Bone marrow (tissue), 2 donors: ENCODE measurements at regions not wholly inside any gene's neighbourhood (a gene's known extent, or its start where the extent isn't known, plus 50 kb on each side); places are given as distances from the start of the nearest gene placed in this dataset.
"Not testable (repeated sequence)": the region's sequence is repeated elsewhere in the genome, so short reads cannot be mapped to it uniquely, and the experiment has no call there.

ENCODE experiments used
- DNase-seq, 2 donors: peaks; one replicate each; lab custom pipeline; 2025; lab: John Stamatoyannopoulos, UW

DNA sequence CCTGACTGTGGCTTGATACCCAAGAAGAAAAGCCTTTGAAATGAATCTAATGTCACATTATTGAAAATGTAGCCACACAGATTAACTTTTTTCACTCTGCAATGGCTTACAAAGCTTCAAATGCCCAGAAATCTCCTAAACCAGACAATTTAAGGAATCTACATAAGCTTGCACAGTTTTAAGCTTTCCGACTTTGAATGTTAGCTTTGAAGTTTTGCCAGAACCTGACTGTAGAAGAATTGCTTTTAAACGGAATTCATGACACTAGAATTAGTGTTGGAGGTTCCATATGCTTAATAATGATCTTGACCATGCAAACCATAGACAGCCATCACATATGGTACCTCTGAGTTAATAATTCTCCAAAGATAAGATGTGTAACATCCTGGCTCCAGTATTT, 798.5 kb upstream of the EPHA7 start:
- no peak for DNase-seq

DNA sequence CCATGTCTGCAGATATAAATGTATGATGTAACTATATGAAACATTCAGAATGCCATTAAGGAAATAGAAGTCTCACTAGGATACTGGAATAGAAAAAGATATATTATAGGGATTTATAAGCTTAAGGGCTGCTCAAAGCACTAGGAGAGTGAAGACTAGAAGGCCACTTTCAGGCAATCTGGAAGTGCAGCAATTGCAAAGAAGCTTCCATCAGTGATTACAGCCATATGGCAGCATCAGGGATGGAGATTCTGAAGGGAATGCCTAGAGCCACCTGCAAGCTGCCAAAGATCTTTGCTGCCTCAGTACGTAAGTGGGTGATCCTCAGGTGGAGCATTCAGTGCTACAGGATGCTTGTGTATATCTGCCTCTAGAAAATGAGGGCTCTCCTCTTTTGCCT, 796.2 kb upstream of the EPHA7 start:
- no peak for DNase-seq

DNA sequence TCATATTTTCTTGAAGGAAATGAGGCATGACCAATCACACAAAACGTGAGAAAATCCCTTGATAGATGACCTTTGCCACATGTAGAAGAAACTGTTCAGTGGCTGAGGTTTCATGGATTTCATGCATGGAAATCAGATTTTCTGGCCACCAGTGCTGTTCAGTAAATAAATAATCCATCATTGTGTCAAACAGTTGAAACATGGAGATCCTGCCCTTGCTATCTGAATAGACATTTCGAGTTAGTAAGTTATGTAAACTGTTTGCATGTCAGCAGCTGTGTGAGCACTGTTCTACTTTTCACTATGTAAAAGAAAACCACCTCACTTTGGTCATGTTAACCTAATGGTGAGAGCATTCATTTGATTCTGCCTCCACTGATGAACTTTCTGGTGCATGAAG, 793.9 kb upstream of the EPHA7 start:
- no peak for DNase-seq

DNA sequence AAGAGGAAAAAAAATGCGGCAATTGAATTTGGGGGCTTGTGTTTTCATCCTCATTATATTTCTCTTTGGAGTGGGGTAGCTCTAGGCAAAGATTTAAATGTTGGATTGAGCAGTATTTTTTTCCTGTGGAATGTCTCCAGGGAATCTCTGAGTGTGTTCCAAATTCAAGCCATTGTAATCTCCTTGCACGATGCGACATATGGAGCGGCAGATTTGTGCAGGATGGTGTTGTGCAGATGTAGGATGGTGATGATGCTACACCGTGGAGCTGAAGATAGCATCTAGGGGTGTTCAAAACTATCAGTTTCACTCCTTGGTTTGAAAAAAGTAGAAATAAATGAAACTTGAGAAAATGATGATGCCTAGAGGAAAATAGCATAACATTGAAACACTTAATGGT, 777.5 kb upstream of the EPHA7 start:
- DNase-seq, result no peak

DNA sequence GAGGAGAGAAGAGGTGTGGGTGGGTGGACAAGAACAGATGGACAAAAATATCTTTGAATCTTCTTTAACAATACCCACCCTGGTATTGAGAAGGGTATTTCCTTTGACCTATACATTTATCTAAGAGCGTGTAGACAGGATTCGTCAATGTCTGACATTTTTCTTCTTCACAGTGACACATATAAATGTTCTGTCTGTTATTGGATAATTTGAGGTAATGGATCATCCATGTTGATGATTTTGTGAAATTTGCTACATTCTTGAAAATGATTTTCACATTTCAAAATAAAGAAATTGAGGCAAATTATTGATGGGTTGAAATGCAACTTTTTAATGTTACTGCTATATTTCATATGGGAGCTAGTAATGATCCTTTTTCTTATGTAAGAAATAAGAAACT, 770.7 kb upstream of the EPHA7 start:
- DNase-seq, result no peak

DNA sequence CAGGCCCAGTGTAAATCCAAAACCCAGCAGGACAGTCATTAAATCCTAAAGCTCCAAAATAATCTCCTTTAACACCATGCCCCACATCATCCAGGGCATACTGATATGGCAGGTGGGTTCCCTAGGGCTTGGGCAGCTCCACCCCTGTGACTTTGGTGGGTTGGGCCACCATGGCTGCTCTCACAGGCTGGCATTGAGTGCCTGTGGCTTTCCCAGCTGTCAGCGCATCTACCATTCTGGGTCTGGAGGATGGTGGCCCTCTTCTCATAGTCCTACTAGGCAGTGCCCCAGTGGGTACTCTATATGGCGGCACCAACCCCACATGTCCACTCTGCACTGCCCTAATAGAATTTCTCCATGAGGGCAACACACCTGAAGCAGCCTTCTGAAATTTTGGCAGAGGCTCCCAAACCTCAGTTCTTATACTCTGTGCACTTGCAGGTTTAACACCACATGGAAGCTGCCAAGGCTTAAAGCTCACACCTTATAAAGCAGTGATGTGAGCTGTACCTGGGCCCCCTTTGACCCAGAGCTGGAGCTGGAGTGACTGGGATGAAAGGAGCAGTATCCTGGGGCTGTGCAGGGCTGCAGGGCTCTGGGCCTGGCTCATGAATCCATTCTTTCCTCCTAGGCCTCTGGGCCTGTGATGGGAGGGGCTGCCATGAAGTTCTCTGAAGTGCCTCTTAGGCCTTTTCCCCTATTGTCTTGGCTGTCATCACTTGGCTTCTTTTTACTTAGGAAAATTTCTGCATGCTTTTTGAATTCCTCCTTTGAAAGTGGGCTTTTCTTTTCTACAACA, 765.5 kb upstream of the EPHA7 start:
- DNase-seq, result no peak

DNA sequence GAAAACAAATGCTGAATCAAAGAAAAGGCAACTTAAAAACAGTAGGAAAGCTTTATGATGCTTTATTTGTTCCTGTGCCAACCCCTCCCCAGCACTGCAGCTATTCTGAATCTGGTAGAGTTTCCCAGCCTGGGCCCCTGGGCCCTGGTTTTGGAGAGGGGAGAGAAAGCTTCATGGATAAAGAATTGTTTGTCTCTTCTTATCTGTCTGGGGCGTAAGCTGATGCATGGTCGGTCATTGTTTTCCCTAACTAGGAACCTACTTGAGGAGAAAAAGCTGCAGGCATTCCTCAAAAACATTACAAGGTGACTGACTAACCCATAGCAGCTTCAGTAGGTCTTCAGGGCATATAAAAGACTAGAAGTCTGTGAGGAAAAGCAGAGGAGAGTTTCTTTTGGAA, 758.1 kb upstream of the EPHA7 start:
- no peak for DNase-seq

DNA sequence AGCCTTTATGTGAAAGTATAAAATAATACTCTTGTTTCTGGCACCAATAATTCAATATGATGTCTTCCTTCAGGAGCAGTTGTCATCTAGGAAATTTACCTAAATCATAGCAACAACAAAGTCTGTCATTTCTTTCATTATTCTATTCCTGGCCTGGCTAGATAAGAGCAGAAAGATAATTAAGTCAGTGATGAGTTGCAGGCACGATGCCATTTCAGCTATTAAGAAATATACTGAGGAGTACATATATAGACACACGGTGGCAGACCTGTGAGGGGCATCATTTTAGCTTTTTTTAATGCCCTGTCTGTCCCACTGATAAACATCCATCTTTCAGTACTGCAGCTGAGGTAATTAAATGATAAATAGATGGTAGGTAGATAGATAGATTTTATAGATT, 756.1 kb upstream of the EPHA7 start:
- DNase-seq, result no peak

DNA sequence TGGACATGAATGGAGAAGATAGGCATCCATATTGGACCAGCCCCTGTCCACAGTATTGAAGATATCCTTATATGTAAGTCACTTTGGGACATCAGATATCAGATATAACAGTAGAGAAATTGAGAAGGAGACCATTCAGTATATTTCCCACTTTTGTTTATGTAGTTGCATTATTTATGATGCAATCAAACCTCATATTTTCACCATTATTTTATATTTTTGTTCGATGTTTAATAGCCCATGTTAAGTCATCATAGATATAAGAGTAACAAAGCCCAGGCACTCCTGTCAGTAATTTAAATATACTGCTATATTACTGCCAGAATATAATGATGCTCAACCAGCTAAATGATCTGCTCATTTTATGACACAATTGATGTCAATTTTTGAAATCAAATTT, 744.5 kb upstream of the EPHA7 start:
- DNase-seq, result no peak

DNA sequence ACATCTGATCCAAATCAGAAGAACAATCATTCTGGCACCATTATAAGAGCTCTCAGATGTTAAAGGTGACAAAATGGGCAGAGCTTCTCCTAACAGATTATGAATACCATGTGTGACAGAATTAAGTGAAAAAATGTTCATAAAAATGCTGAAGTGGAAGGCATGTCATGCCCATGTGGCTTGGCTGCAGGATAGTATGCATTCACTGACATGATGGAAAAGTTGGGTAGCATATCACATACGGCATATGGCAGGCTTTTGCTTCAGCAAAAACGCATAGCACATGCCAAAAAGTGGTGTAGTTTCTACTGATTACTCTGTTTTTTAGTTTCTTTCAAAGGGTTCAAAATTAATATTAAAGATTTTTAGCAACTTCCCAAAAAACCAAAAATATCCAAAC, 731.5 kb upstream of the EPHA7 start:
- DNase-seq, result no peak

DNA sequence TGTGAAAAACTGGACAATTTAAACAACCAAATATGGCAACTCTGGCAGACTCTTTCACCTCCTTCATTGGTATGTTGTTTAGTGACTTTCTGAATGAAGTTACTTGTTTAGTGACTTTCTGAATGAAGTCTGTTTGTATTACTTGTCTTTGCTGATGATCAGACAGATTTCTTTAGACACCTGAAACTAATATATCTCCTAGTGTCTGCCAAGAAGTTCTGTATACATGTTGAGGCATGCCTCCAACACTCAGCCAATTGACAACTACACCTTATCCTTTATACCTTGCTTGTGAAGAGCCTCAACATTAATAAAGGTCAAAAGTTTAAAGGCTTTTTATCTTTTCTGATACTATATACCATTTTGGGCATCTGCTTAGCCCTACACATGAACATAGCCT, 725.4 kb upstream of the EPHA7 start:
- no peak for DNase-seq

DNA sequence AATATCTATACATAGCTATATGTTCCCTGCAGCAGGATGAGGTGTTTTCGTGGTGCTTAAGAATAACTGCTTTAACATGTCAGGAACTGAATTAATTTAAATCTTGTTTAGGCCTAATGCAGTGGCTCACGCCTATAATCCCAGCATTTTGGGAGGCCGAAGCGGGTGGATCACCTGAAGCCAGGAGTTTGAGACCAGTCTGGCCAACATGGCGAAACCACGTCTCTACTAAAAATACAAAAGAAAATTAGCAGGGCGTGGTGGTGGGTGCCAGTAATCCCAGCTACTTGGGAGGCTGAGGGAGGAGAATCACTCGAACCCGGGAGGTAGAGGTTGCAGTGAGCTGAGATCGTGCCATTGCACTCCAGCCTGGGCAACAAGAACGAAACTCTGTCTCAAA, 717.8 kb upstream of the EPHA7 start:
- DNase-seq, result not testable (repeated sequence)

DNA sequence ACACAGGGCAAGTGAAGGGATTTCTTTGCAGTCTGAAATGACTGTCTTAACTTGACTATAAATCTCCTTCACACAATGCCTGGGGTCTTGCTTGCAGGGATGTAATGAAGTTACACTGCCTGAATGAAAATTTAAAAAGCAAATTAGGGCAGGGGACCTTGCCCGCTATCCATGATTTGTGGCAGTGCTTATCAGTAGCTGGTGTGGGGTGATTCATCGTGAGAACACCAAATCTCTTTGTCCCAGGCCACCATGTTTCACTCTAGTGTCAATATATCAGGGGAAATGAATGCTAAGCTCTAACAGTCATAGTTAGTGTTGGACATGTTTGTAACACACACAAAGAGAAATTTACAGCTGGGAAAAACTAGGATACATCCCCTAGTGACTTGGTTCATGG, 713.7 kb upstream of the EPHA7 start:
- no peak for DNase-seq

DNA sequence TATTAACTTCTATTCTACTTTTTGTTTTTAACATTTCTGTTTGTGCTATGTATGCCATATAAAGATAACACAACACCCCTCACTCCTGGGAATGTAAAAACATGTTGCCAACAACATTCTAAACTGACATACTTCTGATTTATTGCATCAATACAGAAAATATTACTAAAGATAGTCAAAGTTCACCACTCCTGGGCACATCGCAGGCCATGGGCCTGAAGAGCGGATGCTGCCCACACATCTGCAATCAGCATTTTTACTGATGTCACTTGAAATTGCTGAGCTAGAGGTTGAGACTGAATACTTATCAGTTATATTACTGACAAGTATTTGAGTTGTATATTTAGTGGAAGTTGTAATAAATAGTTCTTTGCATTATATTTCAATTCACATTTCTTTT, 711.9 kb upstream of the EPHA7 start:
- no peak for DNase-seq

DNA sequence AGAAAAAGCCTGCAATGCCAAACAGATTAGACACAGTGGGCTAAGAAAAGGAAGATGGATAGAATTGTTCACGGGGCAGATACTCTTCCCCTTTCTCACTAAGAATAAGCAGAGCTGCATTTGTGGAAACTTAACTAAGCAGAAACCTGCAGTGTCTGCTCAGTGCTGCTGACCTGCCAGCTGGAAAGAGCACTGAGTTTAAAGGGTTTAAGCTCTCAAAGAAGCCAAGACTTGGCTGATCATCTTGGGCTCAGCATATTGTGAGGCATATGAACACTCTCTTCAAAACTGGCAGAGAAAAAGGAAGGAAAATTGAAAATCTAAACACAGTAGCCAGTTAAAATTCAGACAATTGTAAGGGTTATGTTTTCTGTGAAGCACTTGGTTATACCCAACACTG, 711.1 kb upstream of the EPHA7 start:
- no peak for DNase-seq

DNA sequence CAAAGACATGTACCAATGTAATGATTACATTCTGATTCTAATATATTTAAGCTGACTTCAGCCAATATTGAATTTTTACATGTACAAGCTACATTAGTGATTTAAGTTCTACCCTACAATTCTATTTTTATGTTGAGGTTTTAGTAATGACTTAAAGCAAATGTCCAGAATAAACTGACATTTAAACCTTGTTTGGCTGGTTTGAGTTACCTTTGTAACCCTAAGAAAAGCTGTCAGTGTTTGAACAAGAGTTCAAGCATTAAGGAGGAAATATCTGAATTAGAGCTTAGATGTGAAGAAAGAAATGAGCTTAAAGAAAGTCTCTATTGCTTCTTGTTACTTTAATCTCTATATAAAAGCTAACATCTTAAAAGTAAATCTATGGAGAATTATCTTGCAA, 710.6 kb upstream of the EPHA7 start:
- no peak for DNase-seq

DNA sequence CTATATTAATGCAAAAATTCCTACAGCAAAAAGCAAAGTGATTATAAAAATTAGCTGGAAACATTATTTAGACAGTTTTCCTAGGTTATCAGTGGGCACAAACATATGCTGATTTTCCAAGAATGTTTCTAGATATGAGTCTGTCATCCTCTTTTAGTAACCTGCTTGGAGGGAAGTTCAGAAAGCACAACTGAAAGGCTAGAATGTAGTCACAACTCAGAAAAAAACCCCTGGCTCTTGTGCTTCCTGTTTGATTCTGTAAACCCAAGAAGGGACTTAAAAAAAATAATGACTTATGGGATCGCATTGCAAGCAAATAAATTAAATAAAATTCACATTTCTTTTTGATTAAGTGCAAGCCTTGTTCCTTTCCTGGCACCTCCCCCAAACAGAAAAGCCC, 708.4 kb upstream of the EPHA7 start:
- no peak for DNase-seq

DNA sequence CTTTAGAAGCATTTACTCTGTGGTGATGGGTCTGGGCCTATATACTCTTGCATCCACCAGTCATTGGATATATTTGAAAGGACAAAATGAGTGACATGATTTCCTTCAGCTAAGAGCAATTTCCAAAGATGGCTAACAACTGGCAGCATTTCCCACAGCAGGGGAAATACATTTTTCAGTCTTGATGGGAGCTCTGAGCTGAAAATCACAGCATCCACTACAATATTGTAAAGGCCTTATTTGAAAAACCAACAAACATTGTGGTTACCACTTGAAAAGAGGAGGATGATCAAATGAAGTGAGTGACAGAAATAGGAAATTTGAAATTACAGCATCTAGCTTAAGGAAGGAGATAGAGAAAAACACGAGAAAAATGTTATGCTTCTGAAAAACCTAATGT, 705.0 kb upstream of the EPHA7 start:
- no peak for DNase-seq

DNA sequence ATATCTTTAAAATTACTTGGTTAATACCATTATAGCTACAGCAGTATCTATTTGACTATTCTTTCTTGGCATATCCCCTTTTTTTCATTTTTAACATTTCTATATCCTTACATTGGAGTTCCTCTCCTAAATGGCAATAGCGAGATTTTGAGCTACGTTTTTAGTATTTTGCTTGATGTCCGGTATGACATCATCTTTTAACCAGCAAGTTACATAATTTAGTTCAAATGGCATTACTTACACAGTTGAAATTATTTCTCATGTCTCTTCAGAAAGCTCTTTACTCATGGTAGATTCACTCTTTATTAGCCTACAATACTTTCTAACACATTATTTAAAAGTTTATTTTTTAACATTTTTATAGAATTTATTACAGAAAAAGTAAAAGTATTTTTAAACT, 701.7 kb upstream of the EPHA7 start:
- DNase-seq, result no peak

DNA sequence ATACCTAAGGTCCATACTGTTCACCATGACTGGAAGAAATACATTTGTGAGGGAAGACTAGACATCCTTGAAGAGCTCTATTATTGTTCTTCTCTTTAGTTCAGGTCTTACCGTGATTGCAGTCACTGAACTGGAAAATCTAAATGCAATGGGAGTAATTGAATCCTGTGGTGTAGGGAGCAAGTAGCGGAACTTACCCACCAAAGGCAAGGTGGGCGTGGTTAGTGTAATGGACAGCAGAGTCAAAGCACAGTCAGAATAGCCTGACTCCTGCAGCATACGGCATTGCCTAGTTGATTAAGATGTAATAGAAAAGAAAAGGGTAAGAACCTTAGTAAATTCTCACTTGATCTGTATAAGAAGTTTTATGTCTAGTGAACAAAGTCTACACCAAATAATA, 679.7 kb upstream of the EPHA7 start:
- DNase-seq, result no peak

DNA sequence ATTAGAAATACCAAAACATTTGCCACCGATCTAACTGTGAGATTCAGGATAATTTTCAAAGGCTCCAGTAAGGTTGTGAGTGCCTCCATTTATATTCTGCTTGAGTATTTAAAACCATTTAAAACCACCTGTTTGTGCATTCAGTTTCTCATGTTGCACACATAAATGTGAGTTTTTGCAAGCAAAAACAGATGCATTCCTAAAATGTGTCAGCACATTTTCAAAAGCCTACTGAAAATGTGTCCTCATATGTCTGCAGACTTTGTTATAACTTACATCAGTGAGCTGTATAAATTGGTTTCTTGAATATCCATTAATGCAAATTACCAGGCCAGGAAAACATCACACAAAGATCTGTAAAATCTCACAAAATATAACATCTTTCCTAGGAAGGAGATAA, 676.6 kb upstream of the EPHA7 start:
- no peak for DNase-seq

DNA sequence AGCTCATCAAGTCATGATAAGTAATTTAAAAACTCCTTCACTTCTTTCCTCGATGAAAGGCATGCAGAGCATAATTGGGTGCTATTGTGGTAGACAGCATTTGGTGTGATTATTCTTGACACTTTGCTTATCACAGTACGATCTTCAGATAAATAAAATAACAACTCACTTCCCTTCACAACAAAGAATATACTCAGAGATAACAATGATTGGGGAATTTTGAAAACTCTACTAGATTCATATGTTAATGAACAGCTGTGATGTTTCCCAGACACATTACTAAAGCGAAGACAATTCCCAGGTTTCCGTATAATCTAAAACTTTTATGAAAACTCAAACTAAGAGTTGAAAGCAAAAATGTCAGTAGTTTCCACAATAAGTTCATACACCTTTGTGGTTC, 670.6 kb upstream of the EPHA7 start:
- DNase-seq, result no peak

DNA sequence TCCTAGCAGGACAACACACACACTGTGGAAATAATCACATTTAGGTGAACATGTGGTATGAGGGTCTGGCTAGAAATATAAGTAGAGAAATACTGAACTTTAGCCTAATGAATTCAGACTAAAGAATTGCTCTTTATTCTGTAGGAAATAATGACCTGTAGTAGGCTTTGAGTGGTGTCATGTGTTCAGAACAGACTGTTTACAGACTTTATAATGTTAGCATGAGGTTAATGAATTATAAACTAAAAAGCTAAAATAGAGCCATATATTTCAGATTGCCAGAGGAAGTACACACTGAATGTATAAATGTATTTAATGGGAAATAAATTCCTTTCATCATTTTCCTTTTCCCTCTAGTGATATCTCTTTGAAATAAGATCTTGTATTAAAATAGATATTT, 669.5 kb upstream of the EPHA7 start:
- no peak for DNase-seq

DNA sequence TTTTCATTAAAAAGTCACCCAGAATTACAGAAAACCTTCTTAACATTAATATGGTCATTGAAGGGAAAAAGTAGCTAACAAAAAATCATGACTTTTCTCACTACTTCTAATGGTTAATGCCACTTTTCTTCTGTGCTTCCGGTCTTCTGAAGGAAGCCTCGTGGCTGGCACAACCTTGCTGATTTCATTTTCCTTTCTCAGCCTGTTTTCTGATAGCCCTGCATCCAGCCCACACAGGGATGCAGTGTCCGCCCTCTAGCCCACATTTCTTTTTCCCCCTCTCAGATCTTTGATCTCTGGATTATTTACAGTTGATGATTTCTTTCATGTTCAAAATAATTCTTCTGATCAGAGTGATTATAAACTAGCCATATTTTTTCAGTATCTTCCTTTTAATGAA, 655.4 kb upstream of the EPHA7 start:
- DNase-seq, result no peak

DNA sequence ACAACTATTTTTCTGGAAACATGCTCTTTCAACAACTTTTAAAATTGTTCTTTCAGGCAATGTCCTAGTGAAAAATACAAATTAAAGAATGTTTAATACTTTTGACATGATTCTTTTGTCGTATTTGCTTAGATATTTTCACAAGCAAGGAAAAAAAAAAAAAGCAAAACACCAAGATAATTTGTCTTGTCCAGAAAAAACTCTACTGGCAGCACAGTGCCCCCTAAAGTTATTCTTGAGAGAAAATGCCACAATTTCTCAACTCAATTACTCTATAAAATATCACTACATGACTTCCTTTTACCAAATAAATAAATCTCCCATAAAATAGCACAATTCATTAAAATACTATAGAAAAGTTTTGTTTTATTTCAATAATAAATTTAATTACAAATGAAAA, 652.5 kb upstream of the EPHA7 start:
- DNase-seq, result no peak
